Activated CD4-positive, alpha-beta T cell treated with anti-CD3 and anti-CD28 coated beads, Interleukin-10, Interleukin-2, amounts not matched to agents 100 ng/mL and 50 ng/mL, durations not matched to agents 16 hours and 8 hours (primary cell): ENCODE measurements at regions not wholly inside any gene's neighbourhood (a gene's known extent, or its start where the extent isn't known, plus 50 kb on each side); places are given as distances from the start of the nearest gene placed in this dataset.
"Not testable (repeated sequence)": the region's sequence is repeated elsewhere in the genome, so short reads cannot be mapped to it uniquely, and the experiment has no call there.

Experiments used
- DNase-seq: peaks from one replicate; pipeline ENCODE4 v3.0.0-alpha.2; 2020

DNA sequence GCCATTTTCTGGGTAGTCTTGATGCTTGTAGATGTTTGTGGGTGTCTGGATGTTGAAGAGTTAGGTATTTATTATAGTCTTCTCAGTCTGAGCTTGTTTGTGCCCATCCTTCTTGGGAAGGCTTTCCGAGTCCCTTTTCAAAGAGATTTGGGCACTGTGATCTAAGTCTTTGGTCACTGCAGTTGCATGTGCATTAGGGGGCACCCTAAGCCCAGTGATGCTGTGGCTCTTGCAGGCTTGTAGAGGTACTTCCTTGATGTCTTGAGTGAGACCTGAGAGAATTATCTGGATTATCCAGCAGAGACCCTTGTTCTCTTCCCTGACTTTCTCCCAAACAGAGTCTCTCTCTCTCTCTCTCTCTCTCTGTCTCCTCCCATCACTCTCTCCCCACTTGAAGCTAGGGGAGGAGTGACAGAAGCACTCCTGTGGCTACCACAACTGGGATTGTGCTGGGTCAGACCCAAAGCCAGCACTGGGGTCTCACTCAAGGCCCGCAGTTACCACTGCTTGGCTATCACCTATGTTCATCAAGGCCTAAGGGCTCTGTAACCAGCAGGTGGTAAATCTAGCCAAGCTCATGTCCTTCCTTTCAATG lies 68.5 kb downstream of the TMCO5A start:
- peak; percentile 54 for DNase-seq

DNA sequence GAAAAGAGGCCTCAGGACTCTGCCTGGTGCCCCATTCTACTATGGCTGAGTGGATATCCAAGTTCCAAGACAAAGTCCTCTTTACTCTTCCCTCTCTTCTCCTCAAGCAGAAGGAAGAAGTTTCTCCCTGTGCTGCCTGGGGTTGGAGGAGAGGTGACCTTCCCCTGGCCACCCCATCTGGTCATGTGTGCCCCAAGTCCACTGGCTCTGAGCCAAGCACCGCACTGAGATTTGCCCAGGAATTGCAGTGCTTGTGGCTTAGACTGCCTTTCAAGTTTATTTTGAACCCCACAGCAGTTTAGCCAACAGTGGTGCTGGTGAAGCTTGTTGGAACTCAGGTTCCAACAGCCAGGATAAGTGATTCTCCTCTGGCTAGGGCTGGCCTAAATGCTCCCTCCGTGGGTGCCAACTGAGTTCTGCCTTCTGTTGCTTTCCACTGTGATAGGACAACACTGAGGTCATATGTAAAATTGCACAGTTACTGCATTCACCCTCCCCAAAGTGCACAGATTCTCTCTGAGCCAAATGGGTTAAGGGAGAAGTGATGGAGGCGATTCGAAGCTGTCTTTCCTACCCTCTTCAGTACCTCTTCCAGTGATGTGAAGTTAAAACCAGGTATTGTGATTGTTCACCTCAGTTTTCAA lies 69.9 kb downstream of the TMCO5A start:
- DNase-seq, result no peak

DNA sequence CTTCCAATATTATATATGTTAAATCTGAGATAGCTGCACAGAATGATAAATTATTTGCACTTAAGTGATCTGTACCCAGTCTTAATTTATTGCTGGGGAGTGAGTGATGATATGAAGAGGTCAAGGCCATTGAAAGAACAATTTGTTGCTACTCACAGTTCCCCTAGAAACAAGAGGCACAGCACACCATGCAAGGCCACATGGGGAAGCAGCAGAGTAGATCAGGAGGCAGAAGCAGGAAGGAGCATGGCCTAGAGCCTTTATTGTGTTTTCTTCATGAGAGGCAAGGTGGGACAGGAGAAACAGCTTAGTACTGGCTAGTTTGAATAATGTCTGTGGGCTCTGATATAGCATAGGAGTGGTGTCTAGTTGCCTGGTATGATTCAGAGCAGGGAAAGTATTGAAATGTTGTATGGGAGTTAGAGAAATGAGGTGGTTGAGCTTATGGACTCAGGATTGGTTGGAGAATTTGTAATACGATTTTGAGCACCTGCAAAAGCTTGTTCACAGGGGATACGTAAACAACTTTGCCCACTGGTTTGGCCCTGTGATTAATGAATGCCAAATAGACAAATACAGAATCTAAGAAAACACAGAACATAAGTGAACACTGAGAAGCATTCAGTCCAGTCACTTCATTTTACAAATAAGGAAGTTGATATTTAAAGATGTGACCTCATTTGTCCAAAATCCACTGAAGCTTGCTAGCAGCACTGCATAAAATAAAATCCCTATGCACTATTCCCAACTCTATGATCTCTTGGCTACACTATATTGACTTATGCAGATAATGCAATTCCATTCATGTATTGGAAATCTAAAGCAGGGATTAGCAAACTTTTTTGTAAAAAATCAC lies 71.7 kb downstream of the TMCO5A start:
- DNase-seq, result no peak

DNA sequence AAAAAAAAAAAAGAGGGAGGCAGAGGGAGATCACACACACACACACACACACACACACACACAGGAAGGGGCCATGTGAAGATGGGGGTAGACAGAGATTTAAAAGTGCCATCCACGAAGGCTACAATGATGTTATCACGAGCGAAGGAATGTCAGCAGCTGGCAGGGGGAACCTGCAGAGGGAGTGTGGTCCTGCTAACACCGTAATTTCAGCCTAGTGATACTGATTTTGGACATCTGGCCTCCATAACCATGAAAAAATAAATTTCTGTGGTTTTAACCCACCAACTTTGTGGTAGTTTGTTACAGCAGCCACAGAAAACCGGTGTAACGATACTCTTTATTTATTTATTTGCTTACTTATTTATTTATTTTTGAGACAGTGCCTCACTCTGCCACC lies 76.0 kb downstream of the TMCO5A start:
- DNase-seq, result no peak

GRCh38 chr15:38012894-38013293 lies 78.5 kb downstream of the TMCO5A start:
- no peak for DNase-seq

DNA sequence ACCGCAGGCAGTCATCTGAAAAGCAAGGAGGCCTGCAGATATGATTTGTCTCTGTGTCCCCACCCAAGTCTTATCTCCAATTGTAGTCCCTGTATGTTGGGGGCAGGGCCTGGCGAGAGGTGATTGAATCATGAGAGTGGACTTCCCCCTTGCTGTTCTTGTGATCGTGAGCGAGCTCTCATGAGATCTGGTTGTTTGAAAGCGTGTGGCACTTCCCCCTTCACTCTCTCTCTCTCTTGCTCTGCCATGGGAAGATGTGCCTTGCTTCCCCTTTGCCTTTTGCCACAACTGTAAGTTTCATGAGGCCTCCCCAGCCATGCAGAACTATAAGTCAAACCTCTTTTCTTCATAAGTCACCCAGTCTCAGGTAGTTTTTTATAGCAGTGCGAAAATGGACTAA lies 83.3 kb downstream of the TMCO5A start:
- no peak for DNase-seq

GRCh38 chr15:38019066-38019465 lies 84.6 kb downstream of the TMCO5A start:
- DNase-seq, result no peak

DNA sequence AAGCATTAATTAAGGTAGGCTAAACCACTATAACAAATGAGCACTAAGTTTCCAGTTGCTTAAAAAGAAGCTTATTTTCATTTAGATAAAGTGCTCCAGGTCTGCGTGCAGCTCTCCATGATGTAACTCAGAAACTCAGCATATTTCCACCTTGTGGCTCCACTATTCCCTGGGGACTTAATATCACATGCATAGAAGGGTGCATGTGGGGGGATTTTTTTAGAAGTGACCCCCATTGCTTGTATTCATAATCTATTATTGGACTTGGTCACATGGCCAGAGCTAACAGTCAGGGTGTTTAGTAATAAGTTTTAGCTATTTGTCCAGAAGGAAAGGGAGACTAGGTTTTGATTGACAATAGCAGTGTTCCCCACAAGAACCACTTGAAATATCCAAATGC lies 86.8 kb downstream of the TMCO5A start:
- DNase-seq, result no peak

DNA sequence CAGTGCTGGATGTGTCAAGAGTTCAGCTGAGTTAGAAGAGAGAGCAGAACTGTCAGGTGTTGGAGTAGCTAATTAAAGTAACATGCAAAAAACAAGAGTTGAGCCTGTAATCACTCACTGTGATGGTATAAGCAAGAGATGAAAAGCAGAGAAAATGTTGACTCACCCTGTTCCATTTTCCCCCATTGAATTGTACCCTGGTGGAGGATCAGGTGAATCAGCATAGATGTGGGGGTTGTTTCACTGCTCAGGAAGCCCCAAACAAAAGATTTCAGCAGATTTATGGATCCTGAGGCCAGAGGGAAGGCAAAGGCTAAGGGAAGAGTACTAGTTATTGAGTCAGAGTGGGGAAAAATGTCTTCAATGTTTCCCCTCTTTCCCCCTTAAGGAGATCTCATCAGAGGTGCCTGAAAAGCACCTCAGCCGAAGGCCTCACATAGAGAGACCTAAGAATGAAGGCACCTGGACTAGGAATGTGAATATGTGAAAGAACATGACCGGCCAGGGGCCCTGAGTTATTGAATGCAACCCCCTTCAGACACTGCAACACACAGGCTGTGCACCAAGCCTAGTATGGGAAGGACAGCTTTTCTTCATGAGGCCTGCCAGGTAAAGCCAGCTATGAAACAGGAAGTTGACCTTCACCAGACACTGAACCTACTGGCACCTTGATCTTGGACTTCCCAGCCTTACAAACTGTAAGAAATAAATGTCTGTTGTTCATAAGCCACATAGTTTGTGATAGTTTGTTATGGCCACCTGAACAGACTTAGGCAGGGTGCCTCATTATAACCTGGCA lies 90.1 kb downstream of the TMCO5A start:
- DNase-seq, result no peak

DNA sequence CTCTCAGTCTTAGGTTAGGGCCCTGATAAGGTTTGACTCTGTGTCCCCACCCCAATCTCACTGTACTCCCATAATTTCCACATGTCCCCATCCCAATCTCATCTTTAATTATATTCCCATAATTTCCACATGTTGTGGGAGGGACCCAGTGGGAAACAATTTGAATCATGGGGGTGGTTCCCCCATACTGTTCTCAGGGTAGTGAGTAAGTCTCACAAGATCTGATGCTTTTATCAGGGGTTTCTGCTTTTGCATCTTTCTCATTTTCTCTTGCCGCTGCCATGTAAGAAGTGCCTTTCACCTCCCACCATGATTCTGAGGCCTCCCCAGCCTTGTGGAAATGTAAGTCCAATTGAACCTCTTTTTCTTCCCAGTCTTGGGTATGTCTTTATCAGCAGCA lies 91.2 kb downstream of the TMCO5A start:
- DNase-seq, result not testable (repeated sequence)

- no peak for DNase-seq
Observed at GRCh38 chr15:38028869-38029268, 94.4 kb downstream of the TMCO5A start.

GRCh38 chr15:38029736-38030135 lies 95.3 kb downstream of the TMCO5A start:
- no peak for DNase-seq

- no peak for DNase-seq
Observed at GRCh38 chr15:38030609-38031008, 96.2 kb downstream of the TMCO5A start.

- DNase-seq, result no peak
Observed at GRCh38 chr15:38035701-38036100, 101.3 kb downstream of the TMCO5A start.

- DNase-seq, result no peak
Observed at GRCh38 chr15:38036790-38037338, 102.4 kb downstream of the TMCO5A start.

GRCh38 chr15:38038659-38039442 lies 104.4 kb downstream of the TMCO5A start:
- DNase-seq, result no peak

DNA sequence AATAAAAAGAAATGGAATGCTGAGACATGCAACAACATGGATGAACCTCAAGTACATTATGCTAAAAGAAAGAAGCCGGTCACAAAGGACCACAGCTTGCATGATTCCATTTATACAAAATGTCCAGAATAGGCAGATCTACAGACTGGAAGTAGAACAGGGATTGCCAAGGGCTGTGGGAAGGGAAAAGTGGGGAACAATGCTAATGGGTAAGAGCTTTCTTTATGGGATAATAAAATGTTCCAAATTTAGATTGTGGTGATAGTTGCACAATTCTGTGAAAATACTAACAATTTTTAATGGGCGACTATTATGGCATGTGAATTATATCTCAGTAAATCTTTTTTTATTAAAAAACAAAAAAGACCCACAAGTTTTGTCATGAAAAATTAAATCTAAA lies 106.2 kb downstream of the TMCO5A start:
- no peak for DNase-seq

GRCh38 chr15:38041576-38041975 lies 107.1 kb downstream of the TMCO5A start:
- no peak for DNase-seq

DNA sequence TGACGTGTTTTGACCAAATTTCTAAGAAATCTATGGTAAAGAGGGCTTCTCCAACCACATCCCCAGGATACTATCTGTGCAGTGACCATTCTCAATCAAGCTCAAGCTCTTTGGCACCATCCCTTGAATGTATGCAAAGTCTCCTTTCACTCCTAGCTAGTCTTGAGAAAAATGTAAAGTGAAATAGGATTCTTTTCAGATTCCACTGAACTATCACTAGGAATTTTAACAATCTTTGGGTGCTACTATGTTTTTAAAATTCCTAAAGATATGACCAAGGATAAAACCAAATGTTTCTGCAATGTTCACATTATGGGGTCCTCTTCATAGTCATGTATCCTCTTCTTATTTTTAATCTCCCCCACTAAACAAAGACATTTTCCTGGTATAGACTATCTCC lies 107.8 kb downstream of the TMCO5A start:
- DNase-seq, result no peak

GRCh38 chr15:38042707-38043445 lies 108.4 kb downstream of the TMCO5A start:
- no peak for DNase-seq
